NCI-H446 treated with DMSO at 0.1 percent for 48 hours (cell line): ENCODE measurements at regions not wholly inside any gene's neighbourhood (a gene's known extent, or its start where the extent isn't known, plus 50 kb on each side); places are given as distances from the start of the nearest gene placed in this dataset.

Source experiments
- DNase-seq: peaks from one replicate; lab custom pipeline; 2025; lab: John Stamatoyannopoulos, UW

GRCh38 chr5:155418960-155419579 lies 405.5 kb downstream of the KIF4B start:
- DNase-seq = peak; percentile 35

GRCh38 chr5:155430192-155430591 lies 416.6 kb downstream of the KIF4B start:
- no peak for DNase-seq

- no peak for DNase-seq
Observed at GRCh38 chr5:155434267-155434666, 420.7 kb downstream of the KIF4B start.

DNA sequence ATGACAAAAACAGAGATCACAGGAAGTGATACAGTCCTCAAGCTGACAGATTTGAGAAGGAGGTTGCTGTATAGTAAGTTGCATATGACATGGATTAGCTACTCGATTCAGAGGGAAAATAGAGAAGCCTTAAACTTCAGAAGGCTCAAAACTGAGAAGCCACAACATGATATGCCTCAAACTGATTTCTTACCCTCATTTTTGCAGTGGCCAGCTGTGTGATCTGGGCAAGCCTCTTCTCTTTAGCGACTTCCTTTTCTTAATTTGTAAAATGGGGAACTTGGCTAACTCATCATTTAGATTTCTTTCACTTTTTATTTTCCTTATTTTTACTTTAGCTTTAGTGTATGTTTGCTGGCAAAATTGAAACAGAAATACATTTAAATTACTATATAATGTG lies 421.1 kb downstream of the KIF4B start:
- no peak for DNase-seq

DNA sequence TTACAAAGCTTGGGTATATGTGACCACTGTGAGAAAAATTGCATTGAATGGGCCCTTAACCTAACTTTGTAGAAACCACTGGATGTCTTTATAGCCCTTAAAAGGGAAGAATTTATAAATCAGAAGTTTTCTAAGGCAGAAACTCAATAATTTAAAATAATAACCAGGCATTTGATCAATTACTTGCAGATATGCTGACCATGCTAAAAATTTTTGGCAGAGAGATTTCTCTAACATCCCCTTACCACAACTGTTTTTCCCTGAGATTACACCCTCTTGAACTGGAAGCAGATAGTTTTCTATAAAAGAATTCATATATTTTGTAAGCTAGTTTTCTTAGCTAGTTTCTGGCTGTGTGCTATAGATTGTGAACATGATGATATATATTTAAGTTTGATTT lies 428.3 kb downstream of the KIF4B start:
- DNase-seq = no peak

- no peak for DNase-seq
Observed at GRCh38 chr5:155451106-155451505, 437.6 kb downstream of the KIF4B start.

GRCh38 chr5:155455791-155456514 lies 442.4 kb downstream of the KIF4B start:
- DNase-seq = peak; percentile 17

- DNase-seq = no peak
Observed at GRCh38 chr5:155459889-155460500, 446.4 kb downstream of the KIF4B start.

DNA sequence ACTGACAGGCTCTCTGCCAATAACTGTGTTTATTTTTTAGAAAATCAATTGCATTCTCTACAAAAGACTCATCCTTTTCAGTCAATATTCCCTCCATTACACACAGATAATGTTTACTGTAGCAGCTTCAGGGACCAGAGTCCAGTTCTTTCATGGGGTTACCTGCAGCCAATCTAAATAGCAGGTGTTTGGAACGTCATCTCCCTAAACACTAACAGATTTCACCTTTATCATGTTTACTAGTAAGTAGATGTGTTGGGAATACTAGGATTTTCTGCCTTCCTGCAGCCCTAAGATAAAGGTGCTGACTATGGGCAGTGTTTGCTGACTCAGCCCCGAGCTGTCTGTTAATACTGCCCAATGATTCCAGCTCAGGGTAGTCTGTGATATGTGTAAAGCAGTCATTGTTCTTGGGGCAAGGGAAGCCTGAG lies 447.0 kb downstream of the KIF4B start:
- DNase-seq = no peak

DNA sequence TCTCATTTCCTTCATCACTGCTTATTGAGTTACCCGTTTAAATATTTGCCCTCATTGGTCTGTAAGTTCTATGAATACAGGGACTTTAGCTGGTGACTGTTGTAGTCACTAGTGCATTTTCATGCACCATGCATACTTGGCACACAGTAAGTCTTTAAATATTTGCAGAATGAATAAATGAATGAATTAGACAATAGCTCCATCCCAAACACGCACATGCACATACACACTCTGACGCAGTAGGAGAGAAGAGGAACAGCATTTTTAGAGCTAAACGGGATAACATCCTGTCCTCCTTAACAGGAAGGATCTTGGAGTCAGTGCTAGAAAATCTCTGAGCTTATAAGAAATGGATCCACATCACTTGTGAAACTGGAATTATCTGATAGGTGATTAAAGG lies 447.7 kb downstream of the KIF4B start:
- no peak for DNase-seq

DNA sequence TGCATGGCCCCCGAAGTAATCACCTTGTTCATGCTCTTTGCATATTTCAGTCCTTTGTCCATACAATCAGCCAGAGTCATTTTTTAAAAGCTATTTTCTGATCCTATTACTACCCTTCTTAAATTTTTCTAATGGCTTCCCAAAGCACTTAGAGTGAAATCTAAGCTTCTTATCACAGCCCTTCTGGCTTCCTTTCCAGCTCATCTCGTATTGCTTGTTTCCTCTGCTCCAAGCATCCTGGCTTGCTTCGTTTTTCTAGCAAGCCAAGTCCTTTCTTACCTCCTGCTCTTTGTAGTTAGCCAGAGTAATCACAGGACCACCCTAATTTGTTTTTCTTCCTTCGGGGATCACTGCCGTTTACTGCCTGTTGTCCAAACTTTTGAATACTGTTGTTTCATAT lies 453.3 kb downstream of the KIF4B start:
- no peak for DNase-seq

DNA sequence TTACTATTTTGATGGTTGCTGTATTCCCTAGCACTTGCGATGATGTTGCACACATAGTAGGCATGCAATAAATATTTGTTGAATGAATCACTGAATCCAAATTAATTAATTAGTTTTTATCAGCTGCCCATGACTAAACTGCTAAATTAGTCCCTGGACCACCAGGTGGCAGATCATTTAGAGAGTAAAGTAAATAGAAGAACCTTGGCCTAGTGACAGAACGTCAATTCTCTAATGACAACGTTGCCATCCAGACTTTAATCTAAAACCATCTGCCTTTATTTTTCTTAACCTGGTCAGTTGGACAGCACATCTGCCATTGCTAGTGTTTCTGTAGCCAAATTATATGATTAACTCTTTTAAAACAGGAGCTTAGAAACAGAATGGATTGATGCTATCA lies 457.5 kb downstream of the KIF4B start:
- DNase-seq = peak; percentile 92

DNA sequence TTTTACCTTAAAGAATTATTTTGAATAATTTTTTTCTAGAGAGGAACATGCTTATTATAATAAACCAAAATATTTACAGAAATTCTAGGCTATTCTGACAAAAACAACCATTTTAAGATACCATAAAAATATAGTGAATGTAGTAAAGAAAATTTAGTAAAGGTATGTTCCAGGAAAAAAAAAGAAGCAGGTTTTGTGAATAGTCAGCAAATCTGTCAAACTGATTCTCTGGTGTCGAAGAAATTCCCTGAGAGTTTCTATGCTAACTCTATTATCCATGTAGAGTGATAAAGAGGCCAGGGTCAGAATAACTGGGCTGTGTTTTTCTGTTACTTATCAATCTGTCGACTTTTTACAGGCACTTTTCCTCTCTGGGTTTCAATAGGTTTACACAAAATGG lies 459.2 kb downstream of the KIF4B start:
- no peak for DNase-seq

GRCh38 chr5:155475318-155475717 lies 461.8 kb downstream of the KIF4B start:
- no peak for DNase-seq

GRCh38 chr5:155480731-155481131 lies 467.2 kb downstream of the KIF4B start:
- DNase-seq = no peak

DNA sequence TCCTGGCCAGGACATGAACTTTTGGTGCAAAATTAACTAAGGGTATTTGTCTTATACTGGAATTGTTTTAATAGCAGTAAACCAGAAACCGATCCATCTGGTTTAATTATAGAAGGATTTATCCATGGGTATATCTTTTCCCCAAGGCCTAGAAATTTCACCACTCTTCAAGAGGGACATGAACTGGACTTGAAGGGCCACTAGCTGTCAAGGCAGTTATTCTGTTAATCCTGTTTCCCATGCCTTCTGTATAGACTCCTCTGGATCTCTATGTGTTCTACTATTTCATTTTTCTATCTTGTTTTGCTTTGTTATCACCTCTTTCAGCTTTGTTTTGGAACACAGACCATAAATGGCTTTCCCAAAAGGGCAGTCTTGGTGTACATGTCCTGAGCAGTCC lies 467.6 kb downstream of the KIF4B start:
- DNase-seq = no peak

DNA sequence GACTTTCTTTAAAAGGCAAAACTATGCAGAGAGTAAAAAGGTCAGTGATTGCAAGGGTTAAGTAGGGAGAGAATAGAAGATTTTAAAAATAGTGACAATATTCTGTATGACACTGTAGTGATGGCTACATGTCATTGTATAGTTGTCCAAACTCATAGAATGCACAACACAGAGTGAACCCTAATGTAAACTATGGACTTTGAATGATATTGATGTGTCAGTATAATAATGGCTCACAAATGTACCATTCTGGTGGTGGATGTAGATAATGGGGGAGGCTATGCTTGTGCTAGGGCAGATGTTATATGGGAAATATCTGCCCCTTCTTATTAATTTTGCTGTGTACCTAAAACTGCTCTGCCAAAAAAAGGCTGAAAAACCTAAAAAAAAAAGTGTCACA lies 468.9 kb downstream of the KIF4B start:
- no peak for DNase-seq

- DNase-seq = no peak
Observed at GRCh38 chr5:155485386-155485785, 471.8 kb downstream of the KIF4B start.

GRCh38 chr5:155489949-155490348 lies 476.4 kb downstream of the KIF4B start:
- no peak for DNase-seq

- no peak for DNase-seq
Observed at GRCh38 chr5:155492191-155492590, 478.6 kb downstream of the KIF4B start.

DNA sequence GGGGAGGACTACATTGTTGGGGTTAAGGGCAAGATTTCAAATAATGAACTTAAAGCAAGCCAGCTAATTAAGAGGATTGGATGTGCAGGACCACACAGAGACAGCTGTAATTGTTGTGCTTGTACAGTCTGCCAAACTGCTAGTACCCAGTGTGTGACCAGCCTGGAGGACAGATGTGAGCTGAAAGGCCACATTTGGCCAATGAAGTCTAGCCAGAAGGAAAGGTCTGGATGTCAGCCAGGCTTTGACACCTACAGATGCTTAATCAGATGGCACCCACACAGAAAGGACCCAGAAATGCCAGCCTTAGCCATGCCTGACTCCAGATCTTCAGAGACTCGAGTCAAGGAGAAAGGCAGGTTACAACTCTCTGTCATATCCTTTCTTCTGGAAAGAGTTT lies 491.1 kb downstream of the KIF4B start:
- peak; percentile 80 for DNase-seq

DNA sequence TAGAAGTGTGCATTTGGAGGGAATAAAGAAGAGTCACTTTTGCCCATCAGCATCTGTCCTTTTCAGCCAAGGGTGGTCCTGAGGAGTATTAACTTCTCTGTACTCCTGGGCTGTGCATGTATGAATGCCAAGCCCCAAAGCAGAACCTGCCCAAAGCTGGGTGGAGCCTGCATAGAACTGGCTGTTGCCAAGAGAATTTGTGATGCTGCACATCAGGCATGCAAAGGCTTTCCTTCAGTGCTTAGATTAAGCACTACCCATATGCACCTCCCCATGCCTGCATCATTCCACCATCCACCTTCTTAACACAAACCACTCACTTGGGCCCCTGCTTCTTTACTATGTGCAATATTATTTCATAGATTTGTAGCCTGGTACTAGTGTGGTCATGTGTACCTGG lies 493.8 kb downstream of the KIF4B start:
- DNase-seq = no peak

DNA sequence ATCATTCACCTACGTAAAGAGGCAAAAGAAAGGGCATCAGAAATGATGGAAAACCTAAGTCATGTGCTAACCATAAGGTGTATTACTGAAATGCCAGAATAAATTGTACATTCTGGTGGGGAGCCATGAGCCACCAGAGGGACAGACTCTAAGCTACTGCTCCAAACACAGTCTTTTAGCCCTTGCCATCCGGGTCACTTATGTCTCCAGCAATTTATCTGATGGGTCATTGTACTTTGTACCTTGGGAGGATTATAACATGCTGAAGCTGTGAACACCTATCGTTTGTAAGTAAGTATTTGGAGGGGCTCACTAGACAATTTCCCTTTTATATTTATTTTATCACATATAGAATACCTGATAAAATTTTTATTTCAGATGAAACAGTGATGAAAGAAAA lies 495.1 kb downstream of the KIF4B start:
- no peak for DNase-seq

DNA sequence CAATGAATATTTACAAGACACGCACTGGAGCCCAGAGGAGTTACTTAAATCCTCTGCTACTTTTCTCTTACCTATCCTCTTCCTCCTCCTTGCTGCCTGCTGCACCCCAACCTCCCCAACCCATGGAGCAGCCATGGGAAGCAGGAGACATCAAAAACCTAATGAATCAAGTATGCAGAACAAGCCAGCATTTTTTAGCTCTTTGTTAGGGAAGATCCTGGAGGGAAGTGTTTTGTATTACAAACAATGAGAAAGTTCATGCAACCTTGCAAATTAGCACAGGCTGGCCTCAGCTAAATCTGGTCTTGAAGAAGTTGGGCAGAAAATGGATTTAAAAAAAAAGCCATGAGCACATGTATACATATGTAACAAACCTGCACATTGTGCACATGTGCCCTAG lies 498.8 kb downstream of the KIF4B start:
- DNase-seq = no peak
